ENCODE measurements at regions not wholly inside any gene's neighbourhood (a gene's known extent, or its start where the extent isn't known, plus 50 kb on each side); places are given as distances from the start of the nearest gene placed in this dataset.

- no peak overlapping the region for H2BK20ac ChIP-seq (ENCODE audit: low read depth, low read length, poor library complexity, severe bottlenecking)
- H2BK12ac ChIP-seq (ENCODE audit: insufficient read length, low read depth, low read length), result no peak overlapping the region
- no peak overlapping the region for H2AFZ ChIP-seq (ENCODE audit: low read length)
- no peak overlapping the region for H4K8ac ChIP-seq (replicated peaks; ENCODE audit: insufficient read length, low read depth, low read length)
- H2BK5ac ChIP-seq (ENCODE audit: insufficient read length, low read length), result no peak overlapping the region
- no peak overlapping the region for H3K4me3 Mint-ChIP-seq
- H3K4me2 ChIP-seq (ENCODE audit: insufficient read depth, insufficient read length, low read length), result no peak overlapping the region
- no peak for DNase-seq
- H3K27me3 ChIP-seq (ENCODE audit: insufficient read depth, low read length), result no peaks in the 10 kb centered on the region
- H3K36me3 Mint-ChIP-seq (ENCODE audit: insufficient read depth in 1 of 3, low read depth in 3 of 3), result no peaks in the 10 kb centered on the region
- no CpG with 5 or more reads among the region's 4 CpGs for WGBS (ENCODE audit: extremely low coverage, insufficient read length, low lambda C conversion rate)
- H3K9me3 ChIP-seq (ENCODE audit: control insufficient read depth, low read depth, low read length), result no peaks in the 10 kb centered on the region
- H4K91ac ChIP-seq (ENCODE audit: insufficient read length, low read depth, low read length), result no peak overlapping the region
- H3K18ac ChIP-seq (ENCODE audit: insufficient read length, low read depth, low read length), result no peak overlapping the region
- peaks cover 4 to 7% of the 10 kb centered on the region in 2 experiments; a peak in 2 of 4 replicates for H3K4me1 Mint-ChIP-seq
- H3K14ac ChIP-seq (ENCODE audit: insufficient read depth, low read length), result no peak overlapping the region
- no peak overlapping the region for H2AK5ac ChIP-seq (ENCODE audit: insufficient read length, low read length)
- no peak overlapping the region for H3K9ac ChIP-seq (ENCODE audit: extremely low read depth, insufficient read length, low read length)
- no peak overlapping the region for H3K56ac ChIP-seq (ENCODE audit: insufficient read length, low read depth, low read length)
- no peaks in the 10 kb centered on the region for H3K79me1 ChIP-seq (ENCODE audit: insufficient read depth, low read depth, low read length, poor library complexity, severe bottlenecking)
- H3K27me3 Mint-ChIP-seq (ENCODE audit: low read depth), result peaks cover 6% of the 10 kb centered on the region
- TF ChIP-seq CTCF (conservative IDR thresholded peaks at IDR 0.05), result no peak
- H3K27ac Mint-ChIP-seq, result no peak overlapping the region; a peak in 1 of 7 replicates
- H4K20me1 ChIP-seq (ENCODE audit: control insufficient read depth, insufficient read depth, insufficient read length), result no peaks in the 10 kb centered on the region
- no peak overlapping the region for H3K4ac ChIP-seq (ENCODE audit: low read depth, low read length)
- no peak overlapping the region for H2BK120ac ChIP-seq (ENCODE audit: low read depth, low read length, poor library complexity, severe bottlenecking)
- no peaks in the 10 kb centered on the region for H3K79me2 ChIP-seq (ENCODE audit: insufficient read depth, low read length)
- H2BK15ac ChIP-seq (ENCODE audit: low read depth, low read length), result no peak overlapping the region
- no peak overlapping the region for H4K5ac ChIP-seq (ENCODE audit: insufficient read length, low read depth, low read length)
- H3T11ph ChIP-seq (ENCODE audit: low read length), result no peak overlapping the region
- no peaks in the 10 kb centered on the region for H3K9me3 Mint-ChIP-seq
- H3K4me1 ChIP-seq (ENCODE audit: insufficient read depth, low read length), result no peaks in the 10 kb centered on the region
- H3K27ac ChIP-seq (ENCODE audit: insufficient read length, low read depth, low read length), result no peak overlapping the region
- H3K23ac ChIP-seq (ENCODE audit: insufficient read length, low read depth, low read length), result no peak overlapping the region
- no peaks in the 10 kb centered on the region for H3K23me2 ChIP-seq (ENCODE audit: insufficient read length, low read depth, low read length, poor library complexity, severe bottlenecking)
Observed at GRCh38 chr17:34475296-34475695, 104.1 kb upstream of the TMEM132E start.
